Lower lobe of right lung (tissue), 2 donors: ENCODE measurements at regions not wholly inside any gene's neighbourhood (a gene's known extent, or its start where the extent isn't known, plus 50 kb on each side); places are given as distances from the start of the nearest gene placed in this dataset.

Experiments
- ATAC-seq, 2 donors: fragments of 200-7000 bp; cut with Tn5 transposase; one replicate each; pipeline ENCODE4 v1.9.1; 2020 to 2022; ENCODE audit warnings: mild to moderate bottlenecking in 2 of 2, moderate library complexity in 2 of 2
- DNase-seq: peaks from one replicate; pipeline ENCODE4 v3.0.0-alpha.2; 2020
- H3K27ac ChIP-seq: fragments of 200-600 bp; one replicate; pipeline ENCODE4 v1.8.0; 2022
- H3K27me3 ChIP-seq: fragments of 200-600 bp; one replicate; pipeline ENCODE4 v1.8.0; 2022; ENCODE audit warnings: low read depth
- H3K36me3 ChIP-seq: fragments of 200-600 bp; one replicate; pipeline ENCODE4 v1.8.0; 2022; ENCODE audit warnings: mild to moderate bottlenecking
- H3K4me1 ChIP-seq: fragments of 200-600 bp; one replicate; pipeline ENCODE4 v1.8.0; 2022
- H3K4me3 ChIP-seq: fragments of 200-600 bp; one replicate; pipeline ENCODE4 v1.8.0; 2022; ENCODE audit warnings: mild to moderate bottlenecking
- H3K9me3 ChIP-seq: fragments of 200-600 bp; one replicate; pipeline ENCODE4 v1.8.0; 2022
- intact Hi-C: fragments of 100-400 bp; cut with DNase I; formaldehyde crosslinking; loops from one replicate; pipeline ENCODE4 v1.11.0; 2022
- TF ChIP-seq, protein P1 (sequence below): fragments of 200-600 bp; IDR thresholded peaks from one replicate; pipeline ENCODE4 v1.8.0; 2022; ENCODE audit warnings: antibody characterized with exemption, mild to moderate bottlenecking
- donor health status: DM: no; HTN: yes; CAD: no; lungs with severe emphysema.

DNA sequence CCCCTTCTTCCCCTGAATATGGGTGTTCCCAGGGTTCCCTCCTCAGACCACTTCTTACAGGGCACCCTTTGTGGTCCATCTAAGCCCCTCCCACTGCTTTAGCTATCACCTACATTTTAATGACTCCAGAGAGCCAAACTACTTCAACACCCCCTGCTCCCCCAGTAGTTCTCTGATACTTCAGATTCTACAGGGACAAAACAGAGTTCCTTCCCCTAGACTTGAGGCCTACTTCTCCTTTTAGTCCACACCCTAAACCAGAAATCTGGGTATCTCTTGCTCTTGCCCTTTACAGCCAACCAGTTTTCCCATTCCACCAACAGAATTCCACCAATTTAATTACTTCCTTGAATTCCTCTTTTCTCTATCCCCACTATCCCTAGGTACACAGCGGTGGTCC, 107.2 kb downstream of the KCNRG start:
- H3K27ac ChIP-seq, result peak overlapping the region; percentile 33
- DNase-seq (no peak), ATAC-seq (no peak)
- H3K36me3 ChIP-seq, result no peaks in the 10 kb centered on the region
- H3K4me1 ChIP-seq, result peaks cover 53% of the 10 kb centered on the region
- H3K27me3 ChIP-seq, result no peaks in the 10 kb centered on the region
- H3K4me3 ChIP-seq, result no peak overlapping the region
- intact Hi-C loops, result no loop called here
- TF ChIP-seq, protein P1, sequence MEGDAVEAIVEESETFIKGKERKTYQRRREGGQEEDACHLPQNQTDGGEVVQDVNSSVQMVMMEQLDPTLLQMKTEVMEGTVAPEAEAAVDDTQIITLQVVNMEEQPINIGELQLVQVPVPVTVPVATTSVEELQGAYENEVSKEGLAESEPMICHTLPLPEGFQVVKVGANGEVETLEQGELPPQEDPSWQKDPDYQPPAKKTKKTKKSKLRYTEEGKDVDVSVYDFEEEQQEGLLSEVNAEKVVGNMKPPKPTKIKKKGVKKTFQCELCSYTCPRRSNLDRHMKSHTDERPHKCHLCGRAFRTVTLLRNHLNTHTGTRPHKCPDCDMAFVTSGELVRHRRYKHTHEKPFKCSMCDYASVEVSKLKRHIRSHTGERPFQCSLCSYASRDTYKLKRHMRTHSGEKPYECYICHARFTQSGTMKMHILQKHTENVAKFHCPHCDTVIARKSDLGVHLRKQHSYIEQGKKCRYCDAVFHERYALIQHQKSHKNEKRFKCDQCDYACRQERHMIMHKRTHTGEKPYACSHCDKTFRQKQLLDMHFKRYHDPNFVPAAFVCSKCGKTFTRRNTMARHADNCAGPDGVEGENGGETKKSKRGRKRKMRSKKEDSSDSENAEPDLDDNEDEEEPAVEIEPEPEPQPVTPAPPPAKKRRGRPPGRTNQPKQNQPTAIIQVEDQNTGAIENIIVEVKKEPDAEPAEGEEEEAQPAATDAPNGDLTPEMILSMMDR, result no peak
- H3K9me3 ChIP-seq, result no peaks in the 10 kb centered on the region

DNA sequence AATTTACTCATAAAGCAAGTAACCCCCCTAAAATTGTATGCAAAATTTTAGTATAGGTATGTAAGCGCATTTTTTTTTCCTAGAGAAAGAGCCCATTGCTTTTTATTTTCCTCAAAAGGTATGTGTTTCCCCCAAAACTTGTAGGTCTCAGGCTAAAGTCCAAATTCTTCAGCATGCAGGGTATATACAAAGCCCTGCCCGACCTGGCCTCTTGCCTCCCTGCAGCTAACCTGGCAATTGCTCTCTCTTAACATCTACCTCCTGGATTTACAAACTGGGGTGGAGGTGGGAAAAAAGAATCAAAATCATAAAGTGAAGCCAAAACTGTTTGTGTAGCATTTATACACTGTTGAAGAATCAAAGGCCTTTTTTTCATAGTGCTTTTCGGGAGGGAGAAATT, 107.8 kb downstream of the KCNRG start:
- ATAC-seq, result no peak
- Histone ChIP-seq H3K27ac (peak overlapping the region; percentile 100), H3K36me3 (no peaks in the 10 kb centered on the region), H3K9me3 (no peaks in the 10 kb centered on the region), H3K4me1 (peaks cover 58% of the 10 kb centered on the region), H3K4me3 (peak overlapping the region; percentile 92), H3K27me3 (peaks cover 5% of the 10 kb centered on the region)
- DNase-seq, result no peak
- intact Hi-C loops, result no loop called here
- TF ChIP-seq, protein P1, result no peak

DNA sequence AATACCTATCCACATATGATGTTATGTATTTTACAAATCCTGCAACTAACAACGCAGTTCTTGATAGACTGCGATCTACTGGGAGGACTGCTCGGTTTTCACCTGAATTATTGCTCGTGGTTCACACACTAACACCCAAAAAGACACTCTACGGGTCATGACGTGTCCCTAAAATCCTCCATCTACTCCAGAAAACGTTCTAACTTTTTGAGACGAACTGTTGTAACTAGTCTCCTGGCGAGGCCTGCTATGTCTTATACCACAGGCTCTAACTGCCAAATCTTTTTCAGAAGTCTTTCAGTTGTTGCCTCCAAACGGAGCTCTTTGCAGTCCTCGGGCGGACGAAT, 108.2 kb downstream of the KCNRG start:
- TF ChIP-seq, protein P1, result no peak
- H3K36me3 ChIP-seq, result no peaks in the 10 kb centered on the region
- H3K4me3 ChIP-seq, result peak overlapping the region; percentile 92
- intact Hi-C loops, result no loop called here
- ATAC-seq (no peak), DNase-seq (no peak)
- H3K27ac ChIP-seq, result peak overlapping the region; percentile 100
- peaks cover 59% of the 10 kb centered on the region for H3K4me1 ChIP-seq
- peaks cover 7% of the 10 kb centered on the region for H3K27me3 ChIP-seq
- H3K9me3 ChIP-seq, result no peaks in the 10 kb centered on the region

DNA sequence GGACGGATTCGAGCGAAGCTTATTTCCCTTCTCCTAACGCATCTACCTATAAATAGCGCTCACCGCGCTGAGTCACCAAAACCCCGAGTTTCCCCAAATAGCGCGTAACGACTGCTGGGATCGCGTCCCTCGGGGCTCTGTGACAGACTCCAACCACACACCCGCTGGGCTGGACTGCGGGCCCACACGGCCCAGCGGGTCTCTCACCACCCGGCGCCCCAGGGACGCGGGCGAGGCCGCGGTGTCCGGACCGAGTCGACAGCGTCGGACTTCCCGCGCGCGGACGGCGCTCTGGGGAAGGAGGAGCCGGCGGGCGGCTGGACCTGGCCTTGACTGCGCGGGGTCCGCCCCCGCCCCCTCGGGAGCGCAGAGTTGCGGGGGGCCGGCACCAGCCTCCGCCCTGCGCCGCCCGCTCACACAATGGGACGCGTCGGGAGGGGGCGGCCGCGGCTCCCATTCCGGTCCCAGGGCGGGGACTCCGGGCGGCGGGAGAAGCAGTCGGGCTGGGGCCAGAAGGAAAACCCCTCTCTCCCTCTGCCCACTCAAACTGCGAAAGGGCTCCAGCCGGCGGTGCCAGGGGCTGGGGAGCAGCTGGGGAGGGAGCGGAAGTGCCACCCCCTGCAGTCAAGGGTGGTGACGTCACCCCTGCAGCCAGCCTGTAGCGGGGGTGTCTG, 108.8 kb downstream of the KCNRG start:
- no peaks in the 10 kb centered on the region for H3K9me3 ChIP-seq
- no peaks in the 10 kb centered on the region for H3K36me3 ChIP-seq
- intact Hi-C loops, result no loop called here
- H3K27me3 ChIP-seq, result peaks cover 12% of the 10 kb centered on the region
- TF ChIP-seq, protein P1, result peak; percentile 23
- peaks cover 59% of the 10 kb centered on the region for H3K4me1 ChIP-seq
- H3K27ac ChIP-seq, result peak overlapping the region; percentile 100
- ATAC-seq, result peak; percentile 89 to 92
- peak overlapping the region; percentile 92 for H3K4me3 ChIP-seq
- peak; percentile 86 for DNase-seq

DNA sequence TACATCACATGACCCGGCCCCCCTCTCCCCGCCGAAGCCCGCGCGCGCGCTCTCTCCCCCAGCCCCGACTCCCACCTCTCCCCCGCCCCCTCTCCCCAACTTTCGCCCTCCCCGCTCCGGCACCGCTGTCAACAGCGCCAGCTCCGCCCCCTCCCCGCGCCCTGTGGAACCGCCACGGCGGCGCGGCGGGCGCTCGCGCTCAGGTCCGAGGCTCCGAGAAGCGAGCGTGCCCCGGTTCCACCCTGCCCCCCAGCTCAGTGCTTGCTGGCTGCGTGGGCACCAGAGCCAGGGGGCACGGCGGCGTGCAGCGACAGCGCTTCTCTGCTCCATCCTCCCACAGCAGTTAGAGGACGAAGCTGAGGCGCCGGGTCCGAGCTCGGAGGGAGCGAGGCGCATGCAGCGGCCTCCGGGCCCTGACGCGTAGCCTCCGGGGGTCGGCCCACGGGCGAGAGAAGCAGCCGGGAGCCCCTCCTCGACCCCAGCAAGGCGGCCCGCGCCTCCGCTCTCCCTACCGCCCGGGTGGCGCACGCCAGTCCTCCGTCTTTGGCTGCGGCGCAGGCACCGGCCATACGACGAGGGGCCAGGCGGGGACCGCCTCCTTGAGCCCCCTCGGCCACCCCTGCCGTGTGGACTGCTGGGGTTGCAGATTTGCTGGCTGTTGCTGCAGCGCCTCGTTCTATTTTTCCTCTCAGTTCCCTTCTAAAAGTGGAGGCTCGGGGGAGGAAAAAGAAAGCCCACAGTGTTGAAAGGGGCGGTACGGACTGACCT, 109.5 kb downstream of the KCNRG start:
- Histone ChIP-seq H3K27ac (peak overlapping the region; percentile 100), H3K27me3 (peaks cover 19% of the 10 kb centered on the region), H3K9me3 (no peaks in the 10 kb centered on the region), H3K4me1 (peaks cover 60% of the 10 kb centered on the region), H3K36me3 (no peaks in the 10 kb centered on the region), H3K4me3 (peak overlapping the region; percentile 92)
- ATAC-seq, result peak; percentile 32 to 37
- DNase-seq, result peak; percentile 98
- TF ChIP-seq, protein P1, result no peak
- intact Hi-C loops, result no loop called here
